ENCODE measurements at regions not wholly inside any gene's neighbourhood (a gene's known extent, or its start where the extent isn't known, plus 50 kb on each side); places are given as distances from the start of the nearest gene placed in this dataset.

DNA sequence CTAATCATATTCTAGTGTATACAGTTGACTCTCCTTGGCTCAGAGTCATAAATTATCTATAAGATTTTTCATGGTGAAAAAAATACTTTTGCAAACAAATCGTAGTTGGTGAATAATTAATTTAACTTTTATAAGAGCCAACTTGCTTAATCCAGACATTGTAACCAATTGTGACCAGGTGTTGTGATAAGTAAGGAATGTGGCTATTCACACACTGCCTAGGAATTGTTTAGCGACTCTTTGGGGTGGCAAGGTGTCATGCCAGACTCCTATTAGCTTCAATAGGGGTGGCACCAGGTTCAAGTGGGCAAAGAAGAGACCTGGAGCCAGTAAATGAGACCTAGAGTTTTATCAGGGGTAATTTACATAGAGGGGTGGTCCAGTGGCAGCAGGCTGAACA lies 344.7 kb upstream of the PKDCC start:
- DNase-seq (ENCODE audit: insufficient read length, low spot score) (no peak), FAIRE-seq (no peak)

DNA sequence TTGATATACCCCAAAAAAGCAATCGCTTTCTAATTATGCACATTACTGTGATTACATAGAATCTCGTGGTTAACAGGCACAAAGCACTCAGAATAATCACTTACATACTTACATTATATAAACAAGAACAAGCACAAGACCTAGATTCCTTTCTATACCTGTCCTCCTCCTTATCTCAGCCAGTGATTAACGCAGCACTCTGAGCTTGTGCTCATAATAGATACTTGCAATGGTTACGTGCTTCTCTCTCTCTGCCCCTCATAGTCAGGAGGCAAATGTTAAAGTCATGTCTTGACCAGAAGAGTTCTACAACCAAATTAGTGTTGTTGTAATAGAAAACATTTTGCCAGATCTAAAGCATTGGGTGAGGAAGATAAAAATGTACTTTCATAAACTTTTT lies 342.2 kb upstream of the PKDCC start:
- FAIRE-seq (no peak), DNase-seq (ENCODE audit: insufficient read length, low spot score) (no peak)

DNA sequence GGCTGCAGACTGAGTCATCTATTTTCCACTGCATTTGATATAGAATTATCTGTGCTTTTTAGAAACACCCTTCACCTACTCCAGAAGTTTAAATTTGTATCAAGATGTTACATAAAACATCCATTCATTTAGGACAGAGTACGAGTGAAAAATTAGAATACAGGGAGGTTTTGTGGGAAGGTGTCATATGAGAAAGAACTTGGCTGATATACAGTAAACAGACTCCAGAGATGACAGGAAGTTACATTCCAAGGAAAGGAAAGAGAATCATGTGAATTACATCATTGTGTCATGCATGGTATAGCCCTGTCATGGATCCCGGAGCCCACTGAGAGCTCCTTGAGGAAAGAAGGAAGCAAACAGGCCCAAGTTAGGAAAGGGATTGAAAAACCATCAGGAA lies 341.5 kb upstream of the PKDCC start:
- FAIRE-seq, result no peak
- no peak for DNase-seq (ENCODE audit: insufficient read length, low spot score)

- DNase-seq (ENCODE audit: insufficient read length, low spot score) (no peak), FAIRE-seq (no peak)
Measured at GRCh38 chr2:41707790-41708451, 339.9 kb upstream of the PKDCC start.

- FAIRE-seq, result peak; percentile 78
- DNase-seq (ENCODE audit: insufficient read length, low spot score), result no peak
Measured at GRCh38 chr2:41709702-41710599, 337.9 kb upstream of the PKDCC start.

DNA sequence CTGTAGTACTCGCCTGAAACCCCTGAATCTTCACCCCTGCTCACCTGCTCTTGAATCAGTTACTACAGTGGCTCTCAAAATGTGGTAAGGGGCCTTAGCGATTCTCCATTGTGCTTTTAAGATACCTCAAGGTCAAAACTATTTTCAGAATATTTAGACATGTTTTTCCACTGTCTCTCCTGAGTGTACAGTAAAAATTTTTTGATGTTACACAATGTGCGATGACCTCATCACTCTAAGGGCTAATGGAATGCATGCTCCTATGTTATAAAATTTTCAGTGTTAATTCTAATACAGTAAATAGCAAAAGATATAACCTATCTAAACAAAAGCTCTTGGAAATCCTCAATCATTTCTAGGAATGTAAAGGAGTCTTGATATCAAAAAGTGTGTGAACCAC lies 336.9 kb upstream of the PKDCC start:
- FAIRE-seq, result no peak
- DNase-seq (ENCODE audit: insufficient read length, low spot score), result no peak

DNA sequence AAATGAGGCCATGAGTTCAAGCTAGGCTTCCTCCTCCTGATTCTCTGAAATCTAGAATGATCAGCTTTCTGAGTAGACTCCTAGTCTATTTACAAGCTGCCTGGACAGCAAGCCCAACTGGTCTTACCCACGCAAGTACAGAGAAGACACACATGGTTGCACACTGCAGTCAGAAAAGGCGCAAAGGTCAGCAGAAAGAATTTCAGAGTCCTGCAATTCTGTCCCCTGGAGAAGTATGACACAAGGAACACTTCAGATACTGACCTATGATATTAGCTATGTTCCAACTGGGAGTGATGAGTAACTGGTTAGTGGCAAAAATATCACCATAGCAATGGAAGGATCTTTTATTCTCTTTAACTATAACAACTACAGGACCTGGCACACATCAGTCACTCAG lies 336.1 kb upstream of the PKDCC start:
- FAIRE-seq (no peak), DNase-seq (ENCODE audit: insufficient read length, low spot score) (no peak)

DNA sequence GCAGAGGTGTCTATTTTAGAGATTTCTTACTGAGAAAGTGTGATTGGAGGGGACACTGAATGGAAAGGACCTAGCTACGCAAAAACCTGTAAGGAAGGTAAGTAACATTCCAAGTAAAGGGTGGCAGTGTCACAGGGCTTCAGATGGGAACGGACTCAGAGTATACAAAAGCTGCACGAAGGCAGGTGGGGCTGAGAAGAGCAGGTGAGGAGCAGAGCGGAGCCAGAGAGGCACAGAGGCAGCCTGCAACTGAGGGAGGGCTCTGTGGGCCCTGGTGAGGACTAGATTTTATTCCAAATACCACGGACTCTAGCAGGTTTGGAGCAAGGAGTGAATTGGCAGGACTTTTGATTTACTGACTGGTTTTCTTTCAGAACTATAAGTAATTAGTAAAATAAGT lies 331.3 kb upstream of the PKDCC start:
- no peak for DNase-seq (ENCODE audit: insufficient read length, low spot score)
- FAIRE-seq, result no peak

DNA sequence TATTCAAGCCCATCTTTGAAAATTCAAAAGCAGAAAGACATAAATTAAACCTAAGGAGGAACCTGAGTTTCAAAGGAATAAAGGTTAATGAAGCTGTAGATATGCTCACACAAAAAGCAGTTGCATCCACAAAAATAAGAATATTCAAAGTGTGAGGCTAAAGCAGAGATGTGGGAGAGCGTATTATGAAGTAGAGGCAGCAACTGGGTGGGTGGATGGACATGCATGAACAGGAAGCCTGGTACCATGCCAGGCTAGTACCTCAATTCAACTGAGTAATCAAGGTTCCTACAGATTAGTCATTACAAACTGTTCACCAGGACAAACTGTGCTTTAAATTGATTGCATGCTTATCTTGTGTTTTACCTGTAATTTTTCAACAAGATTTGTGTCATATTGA lies 330.0 kb upstream of the PKDCC start:
- FAIRE-seq, result no peak
- no peak for DNase-seq (ENCODE audit: insufficient read length, low spot score)

- DNase-seq (ENCODE audit: insufficient read length, low spot score) (no peak), FAIRE-seq (no peak)
Measured at GRCh38 chr2:41718705-41719104, 329.1 kb upstream of the PKDCC start.

- no peak for DNase-seq (ENCODE audit: insufficient read length, low spot score)
- no peak for FAIRE-seq
Measured at GRCh38 chr2:41719756-41720155, 328.1 kb upstream of the PKDCC start.

- peak; percentile 91 for FAIRE-seq
- DNase-seq (ENCODE audit: insufficient read length, low spot score), result no peak
Measured at GRCh38 chr2:41720331-41721251, 327.2 kb upstream of the PKDCC start.

GRCh38 chr2:41722668-41723369 lies 325.0 kb upstream of the PKDCC start:
- FAIRE-seq, result no peak
- DNase-seq (ENCODE audit: insufficient read length, low spot score), result no peak

- DNase-seq (ENCODE audit: insufficient read length, low spot score), result no peak
Measured at GRCh38 chr2:41723526-41723925, 324.3 kb upstream of the PKDCC start.

GRCh38 chr2:41724465-41724864 lies 323.4 kb upstream of the PKDCC start:
- DNase-seq (ENCODE audit: insufficient read length, low spot score) (no peak), FAIRE-seq (no peak)

More at GRCh38 chr2:41723526-41723925, 324.3 kb upstream of the PKDCC start:
- FAIRE-seq, result no peak

DNA sequence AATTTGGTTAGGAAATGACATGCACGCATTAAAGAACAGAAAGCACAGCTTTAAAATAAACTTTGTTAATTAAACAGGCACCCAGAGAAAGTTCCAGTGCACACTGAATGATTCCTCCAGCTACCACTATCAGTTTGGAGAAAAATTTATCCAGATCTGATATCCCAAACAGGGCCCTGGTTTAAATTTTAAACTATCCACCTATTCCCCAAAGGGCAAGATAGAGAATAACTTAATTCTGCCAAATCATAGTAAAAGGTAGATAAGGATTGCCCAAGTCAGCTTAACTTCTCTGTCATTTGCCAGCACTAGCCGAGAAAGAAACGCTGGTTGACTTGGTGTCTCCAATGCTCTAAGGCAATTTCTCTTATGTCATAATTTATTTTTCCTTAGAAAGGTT lies 321.9 kb upstream of the PKDCC start:
- FAIRE-seq (no peak), DNase-seq (ENCODE audit: insufficient read length, low spot score) (no peak)

DNA sequence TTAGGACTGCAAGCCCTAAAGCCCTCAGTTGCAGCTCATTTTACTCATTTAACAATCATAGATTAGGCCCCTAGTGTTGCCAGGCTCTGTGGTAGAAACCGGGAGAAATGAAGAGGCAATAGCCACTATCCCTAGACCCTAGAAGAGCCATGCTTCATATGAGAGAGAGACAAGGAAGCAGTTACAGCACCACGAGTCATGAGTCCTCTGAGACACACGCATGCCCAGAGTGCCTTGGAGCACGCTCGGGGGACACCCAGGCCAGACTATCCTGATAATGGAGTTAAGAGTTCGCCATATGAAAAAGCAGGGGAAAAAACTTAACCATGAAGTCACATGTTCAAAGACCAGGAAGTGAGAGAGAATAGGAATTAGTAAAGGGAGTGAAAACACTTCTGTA lies 321.5 kb upstream of the PKDCC start:
- FAIRE-seq, result no peak
- no peak for DNase-seq (ENCODE audit: insufficient read length, low spot score)

GRCh38 chr2:41727152-41727551 lies 320.7 kb upstream of the PKDCC start:
- no peak for FAIRE-seq

GRCh38 chr2:41727711-41728110 lies 320.1 kb upstream of the PKDCC start:
- no peak for DNase-seq (ENCODE audit: insufficient read length, low spot score)
- no peak for FAIRE-seq

More at GRCh38 chr2:41727152-41727551, 320.7 kb upstream of the PKDCC start:
- no peak for DNase-seq (ENCODE audit: insufficient read length, low spot score)

GRCh38 chr2:41728788-41729338 lies 319.0 kb upstream of the PKDCC start:
- DNase-seq (ENCODE audit: insufficient read length, low spot score), result no peak
- no peak for FAIRE-seq

Data from GM19239 (cell line).